ENCODE measurements at regions not wholly inside any gene's neighbourhood (a gene's known extent, or its start where the extent isn't known, plus 50 kb on each side); places are given as distances from the start of the nearest gene placed in this dataset.

- no peak for DNase-seq (ENCODE audit: low spot score)
Measured at GRCh38 chr1:208637181-208637580, 393.0 kb upstream of the PLXNA2 start.

- DNase-seq (ENCODE audit: low spot score), result no peak
Measured at GRCh38 chr1:208639382-208639781, 395.2 kb upstream of the PLXNA2 start.

GRCh38 chr1:208640295-208640694 lies 396.1 kb upstream of the PLXNA2 start:
- no peak for DNase-seq (ENCODE audit: low spot score)

- no peak for DNase-seq (ENCODE audit: low spot score)
Measured at GRCh38 chr1:208641579-208642280, 397.5 kb upstream of the PLXNA2 start.

- DNase-seq (ENCODE audit: low spot score), result no peak
Measured at GRCh38 chr1:208643005-208643597, 398.9 kb upstream of the PLXNA2 start.

- no peak for DNase-seq (ENCODE audit: low spot score)
Measured at GRCh38 chr1:208644401-208645160, 400.4 kb upstream of the PLXNA2 start.

GRCh38 chr1:208646431-208646830 lies 402.2 kb upstream of the PLXNA2 start:
- no peak for DNase-seq (ENCODE audit: low spot score)

GRCh38 chr1:208648146-208648545 lies 404.0 kb upstream of the PLXNA2 start:
- no peak for DNase-seq (ENCODE audit: low spot score)

GRCh38 chr1:208652296-208653160 lies 408.3 kb upstream of the PLXNA2 start:
- peak; percentile 83 for DNase-seq (ENCODE audit: low spot score)

GRCh38 chr1:208653426-208653825 lies 409.2 kb upstream of the PLXNA2 start:
- no peak for DNase-seq (ENCODE audit: low spot score)

- DNase-seq (ENCODE audit: low spot score), result peak; percentile 31
Measured at GRCh38 chr1:208654241-208654640, 410.1 kb upstream of the PLXNA2 start.

- DNase-seq (ENCODE audit: low spot score), result no peak
Measured at GRCh38 chr1:208665936-208666335, 421.8 kb upstream of the PLXNA2 start.

- no peak for DNase-seq (ENCODE audit: low spot score)
Measured at GRCh38 chr1:208668991-208669390, 424.8 kb upstream of the PLXNA2 start.

- no peak for DNase-seq (ENCODE audit: low spot score)
Measured at GRCh38 chr1:208670778-208671177, 426.6 kb upstream of the PLXNA2 start.

GRCh38 chr1:208681878-208682663 lies 437.9 kb upstream of the PLXNA2 start:
- no peak for DNase-seq (ENCODE audit: low spot score)

GRCh38 chr1:208682664-208683013 lies 438.5 kb upstream of the PLXNA2 start:
- DNase-seq (ENCODE audit: low spot score), result no peak

- DNase-seq (ENCODE audit: low spot score), result no peak
Measured at GRCh38 chr1:208683141-208683540, 439.0 kb upstream of the PLXNA2 start.

GRCh38 chr1:208684192-208684591 lies 440.0 kb upstream of the PLXNA2 start:
- no peak for DNase-seq (ENCODE audit: low spot score)

- no peak for DNase-seq (ENCODE audit: low spot score)
Measured at GRCh38 chr1:208686592-208686991, 442.4 kb upstream of the PLXNA2 start.

- DNase-seq (ENCODE audit: low spot score), result no peak
Measured at GRCh38 chr1:208688656-208689315, 444.6 kb upstream of the PLXNA2 start.

- no peak for DNase-seq (ENCODE audit: low spot score)
Measured at GRCh38 chr1:208691012-208691411, 446.8 kb upstream of the PLXNA2 start.

Measured in SK-N-DZ (cell line).